Spleen (tissue), 7 donors: ENCODE measurements at regions not wholly inside any gene's neighbourhood (a gene's known extent, or its start where the extent isn't known, plus 50 kb on each side); places are given as distances from the start of the nearest gene placed in this dataset.

Experiments used
- POLR2A ChIP-seq, 3 donors: fragments of 450-650 bp; IDR thresholded peaks; one replicate each; pipeline ENCODE4 v1.5.1; 2017; ENCODE audit warnings: antibody characterized with exemption in 3 of 3, mild to moderate bottlenecking in 1 of 3
- POLR2AphosphoS5 ChIP-seq, 3 donors: sonication (generic); formaldehyde crosslinking; IDR thresholded peaks; one replicate each; pipeline ENCODE4 v1.5.1; 2017; ENCODE audit warnings: antibody characterized with exemption in 3 of 3
- TF ChIP-seq, protein P1 (sequence below), 11 experiments: fragments of 200-600 bp in 7 of 11; fragments of 450-650 bp in 4 of 11; sonication (generic) in 4 of 11; IDR thresholded peaks in 8 of 11; conservative IDR thresholded peaks in 3 of 11; 1 replicate in 7 of 11; 2 replicates in 4 of 11; pipeline versions ENCODE4 v1.4.0 to v1.8.0; 2016 to 2021; ENCODE audit warnings: antibody characterized with exemption in 11 of 11, inconsistent platforms in 4 of 11, mild to moderate bottlenecking in 1 of 11
- donor health status: DM: no; HTN: no; CAD: no; lungs with moderate emphysema.
- donor health status: DM: no; HTN: no; CAD: no.
- donor health status: DM: no; HTN: no; CAD: no.

DNA sequence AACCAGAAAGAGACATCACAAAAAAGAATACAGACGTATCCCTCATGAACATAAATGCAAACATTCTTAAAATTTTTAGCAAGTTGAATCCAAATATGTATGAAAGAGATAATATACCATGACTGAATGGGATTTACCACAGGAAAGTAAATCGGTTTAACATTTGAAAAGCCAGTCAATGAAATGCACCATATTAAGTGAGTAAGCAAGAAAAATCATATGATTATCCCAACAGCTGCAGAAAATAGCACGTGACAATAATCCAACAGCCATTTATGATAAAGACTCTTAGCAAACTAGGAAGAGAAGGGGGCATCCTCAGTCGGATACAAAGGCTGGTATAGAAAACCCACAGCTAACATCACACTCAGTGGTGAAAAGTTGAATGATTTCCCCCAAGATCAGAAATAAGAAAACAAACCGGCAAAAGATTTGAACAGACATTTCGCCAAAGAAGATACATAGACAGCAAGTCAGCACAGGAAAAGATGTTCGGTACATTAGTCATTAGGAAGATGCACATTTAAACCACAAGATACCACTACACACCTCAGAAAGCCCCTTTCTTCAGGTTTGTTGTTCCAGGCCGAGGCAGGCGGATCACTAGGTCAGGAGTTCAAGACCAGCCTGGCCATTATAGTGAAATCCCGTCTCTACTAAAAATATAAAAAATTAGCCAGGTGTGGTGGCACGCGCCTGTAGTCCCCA lies 144.3 kb downstream of the INHBB start:
- TF ChIP-seq, protein P1, sequence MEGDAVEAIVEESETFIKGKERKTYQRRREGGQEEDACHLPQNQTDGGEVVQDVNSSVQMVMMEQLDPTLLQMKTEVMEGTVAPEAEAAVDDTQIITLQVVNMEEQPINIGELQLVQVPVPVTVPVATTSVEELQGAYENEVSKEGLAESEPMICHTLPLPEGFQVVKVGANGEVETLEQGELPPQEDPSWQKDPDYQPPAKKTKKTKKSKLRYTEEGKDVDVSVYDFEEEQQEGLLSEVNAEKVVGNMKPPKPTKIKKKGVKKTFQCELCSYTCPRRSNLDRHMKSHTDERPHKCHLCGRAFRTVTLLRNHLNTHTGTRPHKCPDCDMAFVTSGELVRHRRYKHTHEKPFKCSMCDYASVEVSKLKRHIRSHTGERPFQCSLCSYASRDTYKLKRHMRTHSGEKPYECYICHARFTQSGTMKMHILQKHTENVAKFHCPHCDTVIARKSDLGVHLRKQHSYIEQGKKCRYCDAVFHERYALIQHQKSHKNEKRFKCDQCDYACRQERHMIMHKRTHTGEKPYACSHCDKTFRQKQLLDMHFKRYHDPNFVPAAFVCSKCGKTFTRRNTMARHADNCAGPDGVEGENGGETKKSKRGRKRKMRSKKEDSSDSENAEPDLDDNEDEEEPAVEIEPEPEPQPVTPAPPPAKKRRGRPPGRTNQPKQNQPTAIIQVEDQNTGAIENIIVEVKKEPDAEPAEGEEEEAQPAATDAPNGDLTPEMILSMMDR (IDR thresholded peaks at IDR 0.05 in 8 of 11, conservative IDR thresholded peaks at IDR 0.05 in 3 of 11) = no peak
- TF ChIP-seq POLR2A (IDR thresholded peaks at IDR 0.05) (no peak), POLR2AphosphoS5 (IDR thresholded peaks at IDR 0.05) (no peak)
